H9 (cell line): ENCODE measurements at regions not wholly inside any gene's neighbourhood (a gene's known extent, or its start where the extent isn't known, plus 50 kb on each side); places are given as distances from the start of the nearest gene placed in this dataset.
"Not testable (repeated sequence)": the region's sequence is repeated elsewhere in the genome, so short reads cannot be mapped to it uniquely, and the experiment has no call there.

Source experiments
- DNase-seq: peaks from one replicate; pipeline ENCODE4 v3.0.0-alpha.2; 2017
- H2AFZ ChIP-seq: one replicate; pipeline ENCODE4 v1.6.1; 2013; ENCODE audit warnings: mild to moderate bottlenecking, low read length, control low read depth, moderate library complexity
- H2AK5ac ChIP-seq: 2 replicates; pipeline ENCODE4 v1.6.1; 2013; ENCODE audit warnings: low read length, control low read depth, mixed read lengths; ENCODE audit not compliant: insufficient read length
- H2BK120ac ChIP-seq: one replicate; pipeline ENCODE4 v1.6.1; 2013; ENCODE audit warnings: low read depth, mild to moderate bottlenecking, low read length, control low read depth, inconsistent platforms; ENCODE audit not compliant: poor library complexity, severe bottlenecking
- H2BK12ac ChIP-seq: 2 replicates; pipeline ENCODE4 v1.6.1; 2013; ENCODE audit warnings: low read length, control low read depth, mixed read lengths, low read depth; ENCODE audit not compliant: insufficient read length
- H2BK15ac ChIP-seq: 2 replicates; pipeline ENCODE4 v1.6.1; 2013; ENCODE audit warnings: low read depth, low read length, control low read depth
- H2BK20ac ChIP-seq: one replicate; pipeline ENCODE4 v1.6.1; 2013; ENCODE audit warnings: low read depth, mild to moderate bottlenecking, low read length, control low read depth, inconsistent platforms; ENCODE audit not compliant: poor library complexity, severe bottlenecking
- H2BK5ac ChIP-seq: 2 replicates; pipeline ENCODE4 v1.6.1; 2013; ENCODE audit warnings: low read length, control low read depth, mixed read lengths; ENCODE audit not compliant: insufficient read length
- H3K14ac ChIP-seq: 2 replicates; pipeline ENCODE4 v1.6.1; 2013; ENCODE audit warnings: low read length, control low read depth; ENCODE audit not compliant: insufficient read depth
- H3K18ac ChIP-seq: 2 replicates; pipeline ENCODE4 v1.6.1; 2013; ENCODE audit warnings: low read depth, mild to moderate bottlenecking, mixed read lengths, low read length, control low read depth; ENCODE audit not compliant: insufficient read length
- H3K23ac ChIP-seq: 2 replicates; pipeline ENCODE4 v1.6.1; 2013; ENCODE audit warnings: low read length, control low read depth, mixed read lengths, low read depth; ENCODE audit not compliant: insufficient read length
- H3K23me2 ChIP-seq: 2 replicates; pipeline ENCODE4 v1.6.1; 2013; ENCODE audit warnings: low read depth, mild to moderate bottlenecking, mixed read lengths, low read length, control low read depth; ENCODE audit not compliant: insufficient read length, poor library complexity, severe bottlenecking
- H3K27ac ChIP-seq: 2 replicates; pipeline ENCODE4 v1.5.1; 2013; ENCODE audit warnings: low read length, control low read depth, mixed read lengths, low read depth; ENCODE audit not compliant: insufficient read length
- H3K27me3 ChIP-seq: 2 replicates; pipeline ENCODE4 v1.6.1; 2013; ENCODE audit warnings: low read length, control low read depth, inconsistent platforms; ENCODE audit not compliant: insufficient read depth
- H3K4ac ChIP-seq: 2 replicates; pipeline ENCODE4 v1.6.1; 2013; ENCODE audit warnings: low read depth, mild to moderate bottlenecking, control low read depth, inconsistent platforms, low read length, moderate library complexity
- H3K4me1 ChIP-seq: 2 replicates; pipeline ENCODE4 v1.6.1; 2013; ENCODE audit warnings: low read length, control low read depth, inconsistent platforms; ENCODE audit not compliant: insufficient read depth
- H3K4me2 ChIP-seq: 2 replicates; pipeline ENCODE4 v1.6.1; 2013; ENCODE audit warnings: low read length, control low read depth, mixed read lengths; ENCODE audit not compliant: insufficient read length, insufficient read depth
- H3K56ac ChIP-seq: 2 replicates; pipeline ENCODE4 v1.6.1; 2013; ENCODE audit warnings: low read depth, mild to moderate bottlenecking, mixed read lengths, low read length, control low read depth; ENCODE audit not compliant: insufficient read length
- H3K79me1 ChIP-seq: 2 replicates; pipeline ENCODE4 v1.6.1; 2013; ENCODE audit warnings: low read depth, mild to moderate bottlenecking, moderate library complexity, low read length, control low read depth, inconsistent platforms; ENCODE audit not compliant: insufficient read depth, poor library complexity, severe bottlenecking
- H3K79me2 ChIP-seq: 2 replicates; pipeline ENCODE4 v1.6.1; 2013; ENCODE audit warnings: low read length, control low read depth, inconsistent platforms; ENCODE audit not compliant: insufficient read depth
- H3K9ac ChIP-seq: 2 replicates; pipeline ENCODE4 v1.6.1; 2013; ENCODE audit warnings: low read length, control low read depth, mixed read lengths; ENCODE audit not compliant: insufficient read length; ENCODE audit errors: extremely low read depth
- H3K9me3 ChIP-seq: one replicate; pipeline ENCODE4 v1.6.1; 2013; ENCODE audit warnings: low read depth, low read length, inconsistent platforms; ENCODE audit not compliant: control insufficient read depth
- H3T11ph ChIP-seq: one replicate; pipeline ENCODE4 v1.6.1; 2013; ENCODE audit warnings: mild to moderate bottlenecking, low read length, control low read depth, inconsistent platforms
- H4K20me1 ChIP-seq: one replicate; pipeline ENCODE4 v1.6.1; 2013; ENCODE audit not compliant: control insufficient read depth, insufficient read length, insufficient read depth
- H4K5ac ChIP-seq: 2 replicates; pipeline ENCODE4 v1.6.1; 2013; ENCODE audit warnings: low read depth, mild to moderate bottlenecking, mixed read lengths, low read length, control low read depth; ENCODE audit not compliant: insufficient read length
- H4K8ac ChIP-seq: replicated peaks from 2 replicates; pipeline ENCODE4 v1.6.1; 2013; ENCODE audit warnings: low read length, control low read depth, mixed read lengths, low read depth; ENCODE audit not compliant: insufficient read length
- H4K91ac ChIP-seq: 2 replicates; pipeline ENCODE4 v1.6.1; 2013; ENCODE audit warnings: low read depth, mild to moderate bottlenecking, moderate library complexity, mixed read lengths, low read length, control low read depth; ENCODE audit not compliant: insufficient read length
- H3K27ac Mint-ChIP-seq, 3 experiments: 2 replicates in 2 of 3; 3 replicates in 1 of 3; pipeline ENCODE4 v1.8.0; 2020 to 2021; ENCODE audit warnings: mixed read lengths in 3 of 3, mild to moderate bottlenecking in 1 of 3, moderate library complexity in 1 of 3
- H3K27me3 Mint-ChIP-seq: 2 replicates; pipeline ENCODE4 v1.8.0; 2021; ENCODE audit warnings: low read depth, mild to moderate bottlenecking, moderate library complexity, mixed read lengths
- H3K36me3 Mint-ChIP-seq, 3 experiments: 2 replicates in 2 of 3; 3 replicates in 1 of 3; pipeline ENCODE4 v1.8.0; 2020 to 2021; ENCODE audit warnings: low read depth in 3 of 3, mixed read lengths in 3 of 3; ENCODE audit not compliant: insufficient read depth in 1 of 3
- H3K4me1 Mint-ChIP-seq, 2 experiments: 2 replicates each; pipeline ENCODE4 v1.8.0; 2020; ENCODE audit warnings: mixed read lengths in 2 of 2
- H3K4me3 Mint-ChIP-seq, 2 experiments: 2 replicates in 1 of 2; 3 replicates in 1 of 2; pipeline ENCODE4 v1.8.0; 2020 to 2021; ENCODE audit warnings: mild to moderate bottlenecking in 2 of 2, mixed read lengths in 2 of 2, moderate library complexity in 1 of 2
- H3K9me3 Mint-ChIP-seq, 2 experiments: 2 replicates in 1 of 2; 3 replicates in 1 of 2; pipeline ENCODE4 v1.8.0; 2020; ENCODE audit warnings: mild to moderate bottlenecking in 2 of 2, mixed read lengths in 2 of 2, moderate library complexity in 1 of 2
- CTCF ChIP-seq: fragments of 200-600 bp; sonication (generic); conservative IDR thresholded peaks from 3 replicates; pipeline ENCODE4 v1.8.0; 2021; ENCODE audit warnings: antibody characterized with exemption, mild to moderate bottlenecking
- WGBS: extraction: QIAGEN DNeasy Blood & Tissue Kit; methylation state at CpG from one replicate; pipeline ENCODE4 v1.1.7; 2013; ENCODE audit warnings: missing lambda C conversion rate, low lambda C conversion rate, mixed read lengths; ENCODE audit not compliant: insufficient read length; ENCODE audit errors: extremely low coverage; 5-methylcytosine and 5-hydroxymethylcytosine counted together

DNA sequence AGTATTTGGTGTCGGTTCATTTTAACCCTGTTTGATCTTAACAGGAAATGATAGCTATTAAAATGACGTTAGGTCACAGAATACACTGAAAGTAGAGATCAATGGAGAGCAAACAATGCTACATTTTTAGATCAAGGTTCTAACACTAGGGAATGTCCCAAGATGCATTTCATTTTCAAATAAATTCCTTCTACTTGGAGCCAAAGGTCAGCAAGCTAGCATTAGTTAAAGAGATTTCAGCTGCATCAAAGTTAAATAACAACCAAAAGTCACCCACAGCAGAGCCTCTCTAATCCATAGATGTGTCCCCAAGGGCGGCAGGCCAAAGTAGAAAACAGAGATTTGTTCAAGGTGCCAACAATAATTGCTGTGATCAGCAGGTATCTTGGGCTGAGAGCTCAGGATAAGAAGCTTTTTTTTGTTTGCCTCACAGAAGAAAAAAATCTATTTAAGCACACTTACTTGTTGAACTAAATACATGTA, 1233.6 kb upstream of the TMEFF2 start:
- no peak overlapping the region for H2BK15ac ChIP-seq
- Mint-ChIP-seq H3K36me3 (no peaks in the 10 kb centered on the region), H3K4me3 (no peak overlapping the region), H3K27ac (no peak overlapping the region), H3K9me3 (no peaks in the 10 kb centered on the region), H3K27me3 (no peaks in the 10 kb centered on the region), H3K4me1 (no peaks in the 10 kb centered on the region)
- H3K18ac ChIP-seq = no peak overlapping the region
- no peaks in the 10 kb centered on the region for H3K79me1 ChIP-seq
- H4K20me1 ChIP-seq = no peaks in the 10 kb centered on the region
- no peak overlapping the region for H2AK5ac ChIP-seq
- no peak overlapping the region for H4K8ac ChIP-seq
- H2AFZ ChIP-seq = no peak overlapping the region
- H3K4ac ChIP-seq = no peak overlapping the region
- H3K9ac ChIP-seq = no peak overlapping the region
- H3K79me2 ChIP-seq = no peaks in the 10 kb centered on the region
- no peak overlapping the region for H3K23ac ChIP-seq
- H2BK12ac ChIP-seq = no peak overlapping the region
- no peaks in the 10 kb centered on the region for H3K27me3 ChIP-seq
- H3K4me2 ChIP-seq = no peak overlapping the region
- H3K9me3 ChIP-seq = no peaks in the 10 kb centered on the region
- no peak overlapping the region for H4K91ac ChIP-seq
- H3K23me2 ChIP-seq = no peaks in the 10 kb centered on the region
- H3K4me1 ChIP-seq = no peaks in the 10 kb centered on the region
- no peak overlapping the region for H3K27ac ChIP-seq
- no peak for TF ChIP-seq CTCF
- H3T11ph ChIP-seq = no peak overlapping the region
- no peak overlapping the region for H3K56ac ChIP-seq
- no peak overlapping the region for H2BK5ac ChIP-seq
- H3K14ac ChIP-seq = no peak overlapping the region
- no peak overlapping the region for H4K5ac ChIP-seq
- no peak overlapping the region for H2BK20ac ChIP-seq
- DNase-seq = no peak
- H2BK120ac ChIP-seq = no peak overlapping the region
- no CpG with 5 or more reads among the region's 3 CpGs for WGBS

DNA sequence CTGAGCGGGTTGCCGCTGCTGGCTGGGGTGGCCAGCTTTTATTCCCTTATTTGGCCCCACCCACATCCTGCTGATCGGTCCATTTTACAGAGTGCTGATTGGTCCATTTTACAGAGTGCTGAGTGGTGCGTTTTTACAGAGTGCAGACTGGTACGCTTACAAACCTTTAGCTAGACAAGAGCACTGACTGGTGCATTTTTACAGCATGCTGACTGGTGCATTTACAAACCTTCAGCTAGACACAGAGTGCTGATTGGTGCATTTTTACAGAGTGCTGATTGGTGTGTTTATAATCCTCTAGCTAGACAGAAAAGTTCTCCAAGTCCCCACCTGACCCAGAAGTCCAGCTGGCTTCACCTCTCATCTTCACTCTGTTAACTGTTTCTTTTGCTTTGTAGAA, 1217.6 kb upstream of the TMEFF2 start:
- H4K5ac ChIP-seq, H2BK12ac ChIP-seq, H3K4me1 ChIP-seq, H3K4me3 Mint-ChIP-seq, H3K56ac ChIP-seq, H3K79me1 ChIP-seq, H3K4ac ChIP-seq, H3K4me2 ChIP-seq, H3T11ph ChIP-seq, H3K9me3 ChIP-seq, H2BK20ac ChIP-seq, H2BK120ac ChIP-seq, H3K27me3 Mint-ChIP-seq, H2BK15ac ChIP-seq, H3K18ac ChIP-seq, H3K23ac ChIP-seq, H3K79me2 ChIP-seq, H4K91ac ChIP-seq, H2AK5ac ChIP-seq, H3K14ac ChIP-seq, H3K9ac ChIP-seq, H3K27ac Mint-ChIP-seq, H3K36me3 Mint-ChIP-seq, H2AFZ ChIP-seq, H4K8ac ChIP-seq, H2BK5ac ChIP-seq, H3K4me1 Mint-ChIP-seq, DNase-seq, H3K27me3 ChIP-seq, H3K23me2 ChIP-seq, H4K20me1 ChIP-seq, H3K9me3 Mint-ChIP-seq, H3K27ac ChIP-seq: not testable (repeated sequence)
- WGBS = no CpG with 5 or more reads among the region's 5 CpGs
